Endodermal cell (in vitro differentiated cells): ENCODE measurements at regions not wholly inside any gene's neighbourhood (a gene's known extent, or its start where the extent isn't known, plus 50 kb on each side); places are given as distances from the start of the nearest gene placed in this dataset.

Experiments
- DNase-seq: peaks from one replicate; pipeline ENCODE4 v3.0.0-alpha.2; 2017
- H3K27ac ChIP-seq: 2 replicates; pipeline ENCODE4 v1.5.1; 2013; ENCODE audit warnings: mild to moderate bottlenecking, low read depth, low read length, moderate library complexity
- H3K27me3 ChIP-seq: 2 replicates; pipeline ENCODE4 v1.6.1; 2013; ENCODE audit warnings: mild to moderate bottlenecking, low read length, moderate library complexity; ENCODE audit not compliant: insufficient read depth, control insufficient read depth, poor library complexity, severe bottlenecking
- H3K36me3 ChIP-seq: 2 replicates; pipeline ENCODE4 v1.7.0; 2013; ENCODE audit warnings: mild to moderate bottlenecking, low read length, moderate library complexity; ENCODE audit not compliant: control insufficient read depth, insufficient read depth
- H3K4me1 ChIP-seq: one replicate; pipeline ENCODE4 v1.7.0; 2013; ENCODE audit warnings: low read length; ENCODE audit not compliant: control insufficient read depth, insufficient read depth
- H3K4me3 ChIP-seq: 2 replicates; pipeline ENCODE4 v1.5.1; 2013; ENCODE audit warnings: mild to moderate bottlenecking, low read length, moderate library complexity
- H3K9ac ChIP-seq: 2 replicates; pipeline ENCODE4 v1.6.1; 2013; ENCODE audit warnings: mild to moderate bottlenecking, low read length, moderate library complexity; ENCODE audit not compliant: poor library complexity, severe bottlenecking; ENCODE audit errors: extremely low read depth
- H3K9me3 ChIP-seq: 2 replicates; pipeline ENCODE4 v1.6.1; 2013; ENCODE audit warnings: mild to moderate bottlenecking, low read length, moderate library complexity; ENCODE audit not compliant: control insufficient read depth
- H3K27ac Mint-ChIP-seq: 2 replicates; pipeline ENCODE4 v1.8.0; 2020; ENCODE audit warnings: mixed read lengths
- H3K27me3 Mint-ChIP-seq: 2 replicates; pipeline ENCODE4 v1.8.0; 2021; ENCODE audit warnings: mild to moderate bottlenecking, mixed read lengths; ENCODE audit not compliant: insufficient read depth
- H3K36me3 Mint-ChIP-seq: 2 replicates; pipeline ENCODE4 v1.8.0; 2020; ENCODE audit warnings: low read depth, mixed read lengths
- H3K4me1 Mint-ChIP-seq: 2 replicates; pipeline ENCODE4 v1.8.0; 2020; ENCODE audit warnings: mixed read lengths
- H3K4me3 Mint-ChIP-seq: 2 replicates; pipeline ENCODE4 v1.8.0; 2020; ENCODE audit warnings: mild to moderate bottlenecking, moderate library complexity, mixed read lengths
- H3K9me3 Mint-ChIP-seq: 2 replicates; pipeline ENCODE4 v1.8.0; 2020; ENCODE audit warnings: mild to moderate bottlenecking, mixed read lengths
- WGBS, 2 experiments: methylation state at CpG; one replicate each; pipeline versions ENCODE4 v1.1.5 to v1.1.7; 2013; ENCODE audit warnings: missing lambda C conversion rate in 2 of 2, mixed read lengths in 1 of 2; ENCODE audit not compliant: insufficient coverage in 1 of 2, insufficient read length in 1 of 2; 5-methylcytosine and 5-hydroxymethylcytosine counted together
- TF ChIP-seq, protein P1 (sequence below): fragments of 200-600 bp; sonication (generic); conservative IDR thresholded peaks from 2 replicates; pipeline ENCODE4 v1.5.0; 2021; ENCODE audit warnings: antibody characterized with exemption, mild to moderate bottlenecking

GRCh38 chr6:105985098-105985815 lies 100.9 kb upstream of the PRDM1 start:
- DNase-seq, result no peak
- Histone ChIP-seq H3K36me3 (no peaks in the 10 kb centered on the region), H3K27me3 (peaks cover 64% of the 10 kb centered on the region), H3K4me3 (no peak overlapping the region), H3K4me1 (no peaks in the 10 kb centered on the region), H3K9ac (no peak overlapping the region), H3K9me3 (peaks cover 19% of the 10 kb centered on the region), H3K27ac (no peak overlapping the region)
- Mint-ChIP-seq H3K27ac (no peak overlapping the region), H3K36me3 (no peaks in the 10 kb centered on the region), H3K9me3 (peaks cover 3% of the 10 kb centered on the region), H3K4me1 (peaks cover 25% of the 10 kb centered on the region), H3K27me3 (peaks cover 98% of the 10 kb centered on the region), H3K4me3 (peak overlapping the region; percentile 51)
- TF ChIP-seq, protein P1, sequence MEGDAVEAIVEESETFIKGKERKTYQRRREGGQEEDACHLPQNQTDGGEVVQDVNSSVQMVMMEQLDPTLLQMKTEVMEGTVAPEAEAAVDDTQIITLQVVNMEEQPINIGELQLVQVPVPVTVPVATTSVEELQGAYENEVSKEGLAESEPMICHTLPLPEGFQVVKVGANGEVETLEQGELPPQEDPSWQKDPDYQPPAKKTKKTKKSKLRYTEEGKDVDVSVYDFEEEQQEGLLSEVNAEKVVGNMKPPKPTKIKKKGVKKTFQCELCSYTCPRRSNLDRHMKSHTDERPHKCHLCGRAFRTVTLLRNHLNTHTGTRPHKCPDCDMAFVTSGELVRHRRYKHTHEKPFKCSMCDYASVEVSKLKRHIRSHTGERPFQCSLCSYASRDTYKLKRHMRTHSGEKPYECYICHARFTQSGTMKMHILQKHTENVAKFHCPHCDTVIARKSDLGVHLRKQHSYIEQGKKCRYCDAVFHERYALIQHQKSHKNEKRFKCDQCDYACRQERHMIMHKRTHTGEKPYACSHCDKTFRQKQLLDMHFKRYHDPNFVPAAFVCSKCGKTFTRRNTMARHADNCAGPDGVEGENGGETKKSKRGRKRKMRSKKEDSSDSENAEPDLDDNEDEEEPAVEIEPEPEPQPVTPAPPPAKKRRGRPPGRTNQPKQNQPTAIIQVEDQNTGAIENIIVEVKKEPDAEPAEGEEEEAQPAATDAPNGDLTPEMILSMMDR, result no peak
- WGBS, 2 experiments, result 90 to 96% methylated on average over 3 to 5 of the region's 5 CpGs

DNA sequence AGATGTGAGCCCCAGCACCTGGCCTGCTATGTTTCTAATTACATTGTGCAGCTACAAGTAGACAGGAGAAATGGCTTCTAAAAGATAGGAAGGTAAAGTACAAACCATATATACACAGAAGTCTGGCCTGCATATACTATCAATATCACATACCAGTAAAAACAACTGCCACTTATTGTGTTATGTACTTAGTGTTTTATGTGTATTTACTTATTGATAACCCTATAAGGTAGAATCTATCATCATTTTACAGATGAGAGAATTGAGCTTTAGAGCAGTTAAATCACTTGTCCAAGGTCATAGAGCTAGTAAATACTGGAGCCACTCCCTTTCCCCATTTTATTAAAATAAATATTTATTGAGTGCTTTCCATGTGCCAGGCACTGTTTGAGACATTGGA lies 102.4 kb upstream of the PRDM1 start:
- Mint-ChIP-seq H3K4me1 (peaks cover 18% of the 10 kb centered on the region), H3K27me3 (peaks cover 93% of the 10 kb centered on the region), H3K4me3 (no peak overlapping the region), H3K27ac (no peak overlapping the region), H3K36me3 (no peaks in the 10 kb centered on the region), H3K9me3 (peaks cover 3% of the 10 kb centered on the region)
- no peak overlapping the region for H3K27ac ChIP-seq
- H3K36me3 ChIP-seq, result no peaks in the 10 kb centered on the region
- H3K27me3 ChIP-seq, result peaks cover 71% of the 10 kb centered on the region
- TF ChIP-seq, protein P1, result no peak
- no peaks in the 10 kb centered on the region for H3K4me1 ChIP-seq
- DNase-seq, result no peak
- peaks cover 20% of the 10 kb centered on the region for H3K9me3 ChIP-seq
- H3K9ac ChIP-seq, result no peak overlapping the region
- H3K4me3 ChIP-seq, result no peak overlapping the region

DNA sequence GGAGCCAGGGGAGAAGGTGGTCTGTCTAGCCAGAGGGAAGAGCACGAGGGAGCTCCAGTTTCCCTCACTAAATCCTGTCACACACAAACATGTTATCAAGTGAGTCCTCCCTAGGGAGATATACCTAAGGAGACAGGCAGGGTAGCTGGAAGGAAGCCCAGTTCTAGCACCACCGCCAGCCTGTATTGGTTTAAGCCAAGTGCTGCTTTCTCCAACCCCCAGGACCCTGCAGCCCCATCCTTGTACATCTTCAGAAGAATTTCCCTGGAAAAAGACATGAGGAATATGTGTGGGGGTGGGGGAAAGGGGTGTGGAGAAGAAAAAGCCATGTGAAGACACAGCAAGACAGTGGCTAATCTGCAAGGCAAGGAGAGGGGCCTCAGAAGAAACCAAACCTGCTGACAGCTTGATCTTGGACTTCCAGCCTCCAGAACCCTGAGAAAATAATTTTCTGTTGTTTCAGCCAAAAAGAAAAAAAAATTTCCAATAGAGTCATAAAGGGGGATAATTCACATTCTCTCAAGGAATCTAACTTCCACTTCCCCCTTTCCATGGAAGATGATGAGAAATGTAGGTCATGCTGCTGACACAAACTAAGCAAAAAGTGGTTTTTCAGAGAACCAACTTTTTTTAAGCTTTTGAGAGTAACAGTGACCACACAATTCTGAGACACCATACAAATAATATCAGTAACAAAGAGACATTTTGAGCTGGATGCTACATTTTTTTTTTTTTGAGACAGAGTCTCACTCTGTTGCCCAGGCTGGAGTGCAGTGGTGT lies 103.2 kb upstream of the PRDM1 start:
- Mint-ChIP-seq H3K4me3 (no peak overlapping the region), H3K27ac (no peak overlapping the region), H3K9me3 (peaks cover 3% of the 10 kb centered on the region), H3K4me1 (peaks cover 18% of the 10 kb centered on the region), H3K36me3 (no peaks in the 10 kb centered on the region), H3K27me3 (peaks cover 85% of the 10 kb centered on the region)
- TF ChIP-seq, protein P1, result no peak
- DNase-seq, result no peak
- WGBS, 2 experiments, result 85% methylated on average over 2 of the region's 2 CpGs; no CpG with 5 or more reads in 1 of the 2 experiments
- Histone ChIP-seq H3K4me3 (no peak overlapping the region), H3K9me3 (peaks cover 20% of the 10 kb centered on the region), H3K27ac (no peak overlapping the region), H3K27me3 (peaks cover 66% of the 10 kb centered on the region), H3K9ac (no peak overlapping the region), H3K36me3 (no peaks in the 10 kb centered on the region), H3K4me1 (no peaks in the 10 kb centered on the region)
